Memory B cell (primary cell): ENCODE measurements at regions not wholly inside any gene's neighbourhood (a gene's known extent, or its start where the extent isn't known, plus 50 kb on each side); places are given as distances from the start of the nearest gene placed in this dataset.
"Not testable (repeated sequence)": the region's sequence is repeated elsewhere in the genome, so short reads cannot be mapped to it uniquely, and the experiment has no call there.

ENCODE experiments used
- ATAC-seq: fragments of 150-1000 bp; cut with Tn5 transposase; 2 replicates; pipeline ENCODE4 v1.10.0; 2021; ENCODE audit warnings: low read depth, mild to moderate bottlenecking, moderate library complexity
- DNase-seq, 2 donors: peaks; one replicate each; pipeline ENCODE4 v3.0.0; 2022; ENCODE audit warnings: low spot score in 2 of 2
- H3K27ac Mint-ChIP-seq: one replicate; pipeline ENCODE4 v1.8.0; 2022; ENCODE audit warnings: mild to moderate bottlenecking, moderate library complexity, mixed read lengths
- H3K27me3 Mint-ChIP-seq: one replicate; pipeline ENCODE4 v1.8.0; 2022; ENCODE audit warnings: mixed read lengths
- H3K36me3 Mint-ChIP-seq: one replicate; pipeline ENCODE4 v1.8.0; 2022; ENCODE audit warnings: mild to moderate bottlenecking, mixed read lengths
- H3K4me1 Mint-ChIP-seq: one replicate; pipeline ENCODE4 v1.8.0; 2022; ENCODE audit warnings: mixed read lengths
- H3K4me3 Mint-ChIP-seq: one replicate; pipeline ENCODE4 v1.8.0; 2022; ENCODE audit warnings: mild to moderate bottlenecking, moderate library complexity, mixed read lengths
- H3K9me3 Mint-ChIP-seq: one replicate; pipeline ENCODE4 v1.8.0; 2022; ENCODE audit warnings: mixed read lengths

DNA sequence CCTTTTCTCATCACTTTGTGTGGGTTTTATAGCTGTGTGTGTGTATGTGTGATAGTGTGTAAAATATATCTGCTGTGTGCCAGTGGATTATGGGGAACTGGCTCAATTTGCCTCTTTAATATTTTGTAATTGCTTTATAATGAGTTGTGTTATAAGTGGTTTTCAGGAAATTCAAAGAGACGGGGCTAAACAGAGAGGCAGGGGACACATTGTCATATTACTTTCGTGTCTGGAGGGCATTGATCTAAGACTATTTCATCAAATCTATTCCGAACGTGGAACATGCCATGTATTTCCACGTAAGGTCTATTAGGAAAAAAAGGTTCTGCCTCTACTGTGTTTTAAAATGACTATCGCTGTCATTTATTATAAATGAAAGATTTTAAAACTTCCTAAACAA lies 793.2 kb upstream of the TMEM132C start:
- ATAC-seq, result no peak
- H3K27me3 Mint-ChIP-seq, result no peaks in the 10 kb centered on the region
- no peaks in the 10 kb centered on the region for H3K36me3 Mint-ChIP-seq
- peaks cover 3% of the 10 kb centered on the region for H3K9me3 Mint-ChIP-seq
- no peak overlapping the region for H3K27ac Mint-ChIP-seq
- no peak for DNase-seq
- H3K4me1 Mint-ChIP-seq, result no peaks in the 10 kb centered on the region
- no peak overlapping the region for H3K4me3 Mint-ChIP-seq

DNA sequence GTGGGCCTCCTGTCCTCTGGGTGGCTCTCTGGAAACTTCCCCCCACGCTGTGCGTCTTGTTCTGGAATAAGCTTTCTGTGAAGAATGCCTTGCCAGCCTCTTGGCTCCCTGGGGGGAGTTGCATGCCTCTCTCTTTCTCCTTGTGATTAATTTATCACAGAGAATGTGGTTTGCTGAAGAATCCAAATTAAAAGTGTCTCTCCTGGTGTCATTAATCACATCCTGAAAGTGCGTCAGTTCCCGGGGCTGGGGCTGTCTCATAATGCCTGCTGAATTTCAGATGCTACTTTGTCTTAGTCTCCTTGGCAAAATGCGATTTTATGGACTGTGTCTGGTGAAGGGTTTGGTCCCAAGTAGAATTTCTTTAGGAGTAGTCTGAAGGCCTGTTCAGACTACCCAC lies 787.7 kb upstream of the TMEM132C start:
- H3K9me3 Mint-ChIP-seq, result peaks cover 3% of the 10 kb centered on the region
- ATAC-seq, result no peak
- no peak overlapping the region for H3K4me3 Mint-ChIP-seq
- H3K27ac Mint-ChIP-seq, result no peak overlapping the region
- no peaks in the 10 kb centered on the region for H3K36me3 Mint-ChIP-seq
- DNase-seq, result no peak
- H3K27me3 Mint-ChIP-seq, result no peaks in the 10 kb centered on the region
- no peaks in the 10 kb centered on the region for H3K4me1 Mint-ChIP-seq

DNA sequence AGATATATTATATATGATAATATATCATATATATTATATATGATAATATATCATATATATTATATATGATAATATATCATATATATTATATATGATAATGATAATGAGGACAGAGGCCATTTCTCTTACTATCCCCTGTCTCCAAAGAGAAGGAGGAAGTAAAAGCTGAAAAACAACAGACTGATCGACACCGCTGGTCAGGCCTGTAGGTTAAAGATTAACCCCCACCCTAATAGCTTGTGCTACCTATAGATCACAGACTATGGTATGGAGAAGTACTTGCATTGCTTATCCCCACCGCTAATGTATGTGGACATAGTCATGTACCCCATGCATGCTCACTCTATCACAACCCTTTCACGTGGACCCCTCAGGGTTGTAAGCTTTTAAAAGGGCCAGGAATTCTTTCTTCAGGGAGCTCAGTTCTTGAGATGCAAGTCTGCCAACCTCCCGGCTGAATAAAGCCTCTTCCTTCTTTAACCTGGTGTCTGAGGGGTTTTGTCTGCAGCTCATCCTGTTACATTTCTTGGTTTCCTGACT lies 786.1 kb upstream of the TMEM132C start:
- ATAC-seq, result no peak
- Mint-ChIP-seq H3K4me3 (no peak overlapping the region), H3K27ac (no peak overlapping the region), H3K36me3 (no peaks in the 10 kb centered on the region), H3K9me3 (peaks cover 2% of the 10 kb centered on the region), H3K27me3 (no peaks in the 10 kb centered on the region), H3K4me1 (no peaks in the 10 kb centered on the region)
- DNase-seq, result no peak

DNA sequence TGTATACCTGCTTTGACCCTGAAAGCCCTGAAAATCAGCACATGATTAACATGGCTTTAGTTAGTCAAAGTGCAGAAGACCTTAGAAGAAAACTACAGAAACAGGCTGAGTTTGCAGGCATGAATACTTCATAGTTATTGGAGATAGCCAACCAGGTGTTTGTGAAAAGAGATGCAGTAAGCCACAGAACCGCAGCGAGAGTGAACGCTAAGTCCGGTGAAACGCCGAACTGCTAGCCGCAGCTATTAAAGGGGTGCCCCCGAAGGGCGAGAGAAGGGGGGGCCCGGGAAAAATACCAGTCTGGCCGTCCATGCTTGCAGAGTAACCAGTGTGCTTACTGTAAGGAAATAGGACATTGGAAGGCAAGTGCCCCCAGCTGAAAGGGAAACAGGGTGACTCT lies 784.0 kb upstream of the TMEM132C start:
- no peaks in the 10 kb centered on the region for H3K27me3 Mint-ChIP-seq
- no peaks in the 10 kb centered on the region for H3K36me3 Mint-ChIP-seq
- no peak overlapping the region for H3K4me3 Mint-ChIP-seq
- DNase-seq (no peak), ATAC-seq (no peak)
- peaks cover 2% of the 10 kb centered on the region for H3K9me3 Mint-ChIP-seq
- no peak overlapping the region for H3K27ac Mint-ChIP-seq
- no peaks in the 10 kb centered on the region for H3K4me1 Mint-ChIP-seq

DNA sequence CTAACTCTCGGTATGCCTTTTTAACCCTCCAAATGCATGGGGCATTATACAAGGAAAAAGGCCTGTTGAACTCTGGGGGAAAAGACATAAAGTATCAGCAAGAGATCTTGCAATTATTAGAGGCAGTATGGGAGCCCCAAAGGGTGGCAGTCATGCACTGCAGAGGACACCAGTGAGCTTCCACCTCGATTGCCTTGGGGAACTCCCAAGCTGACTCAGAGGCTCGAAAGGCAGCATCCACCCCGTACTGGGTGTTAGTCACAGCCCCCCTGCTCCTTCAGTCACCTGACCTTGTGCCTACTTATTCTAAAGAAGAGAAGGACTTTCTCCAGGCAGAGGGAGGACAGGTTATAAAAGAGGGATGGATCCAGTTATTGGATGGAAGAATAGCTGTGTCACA lies 781.4 kb upstream of the TMEM132C start:
- Mint-ChIP-seq H3K4me1 (no peaks in the 10 kb centered on the region), H3K4me3 (no peak overlapping the region), H3K27me3 (no peaks in the 10 kb centered on the region), H3K36me3 (no peaks in the 10 kb centered on the region), H3K9me3 (peaks cover 4% of the 10 kb centered on the region), H3K27ac (no peak overlapping the region)
- DNase-seq (no peak), ATAC-seq (no peak)

DNA sequence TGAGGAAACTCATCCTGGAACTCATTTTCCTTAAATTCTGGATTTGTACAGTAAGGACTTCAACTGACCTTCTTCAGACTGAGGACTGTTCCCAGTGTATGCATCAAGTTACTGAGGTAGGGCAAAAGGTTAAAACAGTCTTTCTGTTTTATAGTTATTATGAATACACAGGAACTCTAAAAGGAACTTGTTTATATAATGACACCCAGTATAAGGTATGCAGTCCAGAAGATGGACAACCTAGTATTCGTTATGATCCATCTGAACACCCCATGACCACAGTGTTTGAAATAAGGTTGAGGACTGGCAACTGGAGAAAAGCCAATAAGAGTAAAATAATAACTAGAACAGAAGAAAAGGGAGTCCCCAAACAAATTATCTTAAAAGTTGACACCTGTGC lies 779.9 kb upstream of the TMEM132C start:
- no peaks in the 10 kb centered on the region for H3K27me3 Mint-ChIP-seq
- no peaks in the 10 kb centered on the region for H3K4me1 Mint-ChIP-seq
- no peak overlapping the region for H3K4me3 Mint-ChIP-seq
- DNase-seq (no peak), ATAC-seq (no peak)
- H3K36me3 Mint-ChIP-seq, result no peaks in the 10 kb centered on the region
- H3K27ac Mint-ChIP-seq, result no peak overlapping the region
- peaks cover 5% of the 10 kb centered on the region for H3K9me3 Mint-ChIP-seq

DNA sequence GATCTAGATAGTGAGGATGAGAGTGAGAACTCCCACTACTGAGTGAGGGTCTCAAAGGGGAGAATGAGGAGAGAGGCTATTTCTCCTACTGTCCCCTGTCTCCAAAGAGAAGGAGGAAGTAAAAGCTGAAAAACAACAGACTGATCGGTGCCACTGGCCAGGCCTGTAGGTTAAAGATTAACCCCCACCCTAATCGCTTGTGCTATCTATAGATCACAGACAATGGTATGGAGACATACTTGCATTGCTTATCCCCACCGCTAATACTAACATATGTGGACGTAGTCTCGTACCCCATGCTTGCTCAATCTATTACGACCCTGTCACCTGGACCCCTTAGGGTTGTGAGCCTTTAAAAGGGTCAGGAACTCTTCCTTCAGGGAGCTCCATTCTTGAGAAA lies 777.9 kb upstream of the TMEM132C start:
- Mint-ChIP-seq H3K4me1 (no peaks in the 10 kb centered on the region), H3K27me3 (no peaks in the 10 kb centered on the region), H3K27ac (no peak overlapping the region), H3K36me3 (no peaks in the 10 kb centered on the region), H3K4me3 (no peak overlapping the region), H3K9me3 (peaks cover 7% of the 10 kb centered on the region)
- DNase-seq, result no peak
- ATAC-seq, result no peak

DNA sequence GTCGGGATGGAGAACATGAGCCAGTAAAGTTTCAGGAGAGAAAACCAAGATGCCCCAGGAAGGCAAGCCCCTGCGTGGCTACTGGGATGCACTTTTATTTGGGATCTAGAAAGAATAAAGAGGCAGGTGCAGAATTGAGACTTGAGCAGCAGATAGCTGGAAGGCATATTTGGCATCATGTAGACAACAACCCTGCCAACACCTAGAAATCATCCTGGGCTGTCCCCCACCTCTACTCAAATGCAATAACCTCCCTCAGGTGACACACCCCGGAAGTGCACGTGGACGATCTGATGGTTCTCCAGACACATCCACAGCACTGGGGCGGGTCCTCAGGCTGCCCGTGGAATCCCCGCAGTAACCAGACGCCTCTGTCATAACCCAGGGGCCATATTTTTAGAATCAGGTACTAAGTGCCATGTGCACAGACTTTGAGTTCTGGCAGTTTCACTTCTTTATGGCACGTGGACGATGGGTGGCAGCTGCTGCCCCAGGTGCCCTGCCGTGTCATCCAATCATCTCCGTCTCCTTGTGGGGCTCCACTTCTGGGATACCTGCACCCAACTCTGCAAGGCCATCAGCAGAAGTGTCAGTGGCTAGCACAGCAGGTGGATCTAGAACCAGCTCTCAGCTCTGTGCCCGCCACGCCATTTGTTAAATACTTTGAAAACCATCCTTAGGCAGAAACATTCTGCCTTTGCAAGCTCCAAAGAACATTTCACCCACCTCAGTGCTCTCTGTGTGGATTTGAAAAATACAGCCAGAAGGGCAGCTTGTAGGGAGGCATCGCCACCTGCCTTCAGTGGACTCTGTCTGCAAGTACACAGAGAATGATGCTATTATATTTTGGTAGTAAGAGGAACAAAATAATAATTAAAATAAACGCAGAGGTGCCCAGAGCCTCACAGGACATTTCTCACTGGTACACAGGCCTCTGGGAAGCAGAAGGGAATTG lies 771.7 kb upstream of the TMEM132C start:
- no peaks in the 10 kb centered on the region for H3K27me3 Mint-ChIP-seq
- no peaks in the 10 kb centered on the region for H3K36me3 Mint-ChIP-seq
- ATAC-seq (no peak), DNase-seq (no peak)
- H3K27ac Mint-ChIP-seq, result no peak overlapping the region
- H3K9me3 Mint-ChIP-seq, result peaks cover 7% of the 10 kb centered on the region
- H3K4me1 Mint-ChIP-seq, result no peaks in the 10 kb centered on the region
- no peak overlapping the region for H3K4me3 Mint-ChIP-seq

DNA sequence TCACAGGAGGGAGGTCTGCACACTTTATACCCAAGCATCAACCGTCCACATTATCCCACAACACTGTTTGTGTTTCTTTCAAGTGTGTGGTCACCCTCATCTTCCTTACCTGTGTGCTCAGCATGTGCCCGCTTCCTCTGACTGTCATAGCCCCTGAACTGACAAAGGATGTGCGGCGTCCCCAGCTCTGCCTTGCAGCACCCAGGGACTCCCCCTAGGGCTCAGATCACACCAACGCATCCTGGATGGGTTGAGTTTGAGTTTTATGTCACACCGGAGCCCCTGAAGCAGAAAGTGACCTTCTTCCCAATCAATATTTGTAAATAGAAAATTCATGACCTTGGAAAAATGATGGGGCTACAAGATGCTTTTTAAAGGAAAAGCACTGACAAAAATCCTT lies 770.7 kb upstream of the TMEM132C start:
- Mint-ChIP-seq H3K27ac (no peak overlapping the region), H3K9me3 (peaks cover 5% of the 10 kb centered on the region), H3K4me3 (no peak overlapping the region), H3K4me1 (no peaks in the 10 kb centered on the region), H3K27me3 (no peaks in the 10 kb centered on the region), H3K36me3 (no peaks in the 10 kb centered on the region)
- DNase-seq (no peak), ATAC-seq (no peak)

DNA sequence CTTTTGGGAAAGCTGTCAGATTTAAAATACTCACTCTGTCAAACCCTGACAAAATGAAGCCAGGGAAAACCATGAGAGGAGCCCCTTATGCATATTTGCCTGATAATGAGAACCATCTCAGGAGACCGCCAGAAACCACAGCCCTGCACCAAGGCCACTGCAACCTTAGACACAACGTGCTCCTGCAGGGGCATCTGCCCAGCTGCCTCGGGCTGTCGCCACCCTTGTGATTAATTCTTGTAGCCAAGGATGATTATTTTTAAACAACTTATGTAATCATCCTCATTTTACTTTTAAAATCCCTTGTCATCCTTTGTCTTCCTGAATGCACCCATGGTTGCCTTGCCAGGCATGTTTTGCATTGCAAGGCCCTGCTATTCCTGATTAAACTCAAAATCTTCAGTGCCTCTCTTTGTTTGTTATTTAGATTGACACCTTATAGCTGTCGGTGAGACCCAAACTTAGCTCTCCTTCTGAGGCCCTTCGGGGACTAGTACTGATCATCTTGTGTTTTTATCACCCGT lies 766.4 kb upstream of the TMEM132C start:
- Mint-ChIP-seq H3K9me3 (peaks cover 4% of the 10 kb centered on the region), H3K27me3 (no peaks in the 10 kb centered on the region), H3K4me1 (no peaks in the 10 kb centered on the region), H3K36me3 (no peaks in the 10 kb centered on the region), H3K27ac (no peak overlapping the region), H3K4me3 (no peak overlapping the region)
- no peak for ATAC-seq
- DNase-seq, result no peak

DNA sequence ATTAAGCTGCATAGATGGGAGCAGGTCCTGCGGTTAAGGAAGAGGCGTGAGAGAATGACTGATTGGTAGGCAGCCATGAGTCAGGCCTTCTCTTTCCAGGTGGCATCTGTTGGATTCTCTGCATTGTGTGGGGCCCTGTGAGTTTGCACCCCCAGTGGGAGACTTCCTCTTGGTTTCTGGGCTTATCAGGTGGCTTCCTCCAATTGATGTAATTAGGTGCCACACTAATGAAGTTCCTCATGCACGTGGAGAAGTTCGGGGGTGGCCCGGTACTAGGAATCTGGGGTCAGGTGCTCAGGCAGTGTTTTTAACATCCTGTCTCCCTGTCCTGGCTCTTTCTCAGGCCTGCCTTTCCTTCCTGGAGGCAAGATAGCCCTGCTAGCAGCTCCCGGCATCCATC lies 765.1 kb upstream of the TMEM132C start:
- Mint-ChIP-seq H3K4me3 (no peak overlapping the region), H3K4me1 (no peaks in the 10 kb centered on the region), H3K9me3 (peaks cover 4% of the 10 kb centered on the region), H3K36me3 (no peaks in the 10 kb centered on the region), H3K27ac (no peak overlapping the region), H3K27me3 (no peaks in the 10 kb centered on the region)
- no peak for DNase-seq
- ATAC-seq, result no peak

DNA sequence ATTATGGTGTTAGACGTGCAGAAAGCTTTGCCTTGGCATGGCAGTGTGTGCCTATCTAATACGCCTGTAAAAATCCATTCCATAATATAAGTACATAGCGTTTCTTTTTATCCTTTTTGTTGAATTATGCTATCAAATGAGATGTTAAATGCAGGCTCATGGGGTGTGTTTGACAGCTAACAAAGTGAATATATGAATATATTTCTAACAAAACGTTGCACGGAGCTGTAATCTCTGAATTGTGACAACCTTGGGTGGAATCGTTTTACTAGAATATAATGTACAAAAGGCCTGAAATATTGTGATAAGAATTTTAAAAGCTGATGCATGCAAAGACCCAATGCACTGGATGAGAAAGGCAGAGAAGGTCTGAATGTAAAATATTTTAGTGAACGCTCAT lies 763.7 kb upstream of the TMEM132C start:
- Mint-ChIP-seq H3K27me3 (no peaks in the 10 kb centered on the region), H3K36me3 (no peaks in the 10 kb centered on the region), H3K9me3 (peaks cover 4% of the 10 kb centered on the region), H3K4me1 (no peaks in the 10 kb centered on the region), H3K27ac (no peak overlapping the region), H3K4me3 (no peak overlapping the region)
- no peak for DNase-seq
- ATAC-seq, result no peak

DNA sequence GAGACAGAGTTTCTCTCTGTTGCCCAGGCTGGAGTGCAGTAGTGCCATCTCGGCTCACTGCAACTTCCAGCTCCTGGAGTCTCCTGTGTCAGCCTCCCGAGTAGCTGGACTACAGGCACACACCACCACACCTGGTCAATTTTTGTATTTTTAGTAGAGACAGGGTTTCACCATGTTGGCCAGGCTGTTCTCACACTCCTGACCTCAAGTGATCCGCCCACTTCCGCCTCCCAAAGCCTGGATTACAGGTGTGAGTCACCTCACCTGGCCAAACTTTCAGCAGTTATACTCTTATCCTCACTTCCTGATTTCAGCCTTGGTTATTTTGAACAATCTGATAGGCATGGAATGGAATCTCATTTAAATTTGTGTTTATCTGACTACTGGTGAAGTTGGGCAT lies 763.0 kb upstream of the TMEM132C start:
- DNase-seq, H3K4me1 Mint-ChIP-seq, H3K27ac Mint-ChIP-seq, H3K4me3 Mint-ChIP-seq, H3K36me3 Mint-ChIP-seq, H3K9me3 Mint-ChIP-seq, ATAC-seq, H3K27me3 Mint-ChIP-seq: not testable (repeated sequence)

DNA sequence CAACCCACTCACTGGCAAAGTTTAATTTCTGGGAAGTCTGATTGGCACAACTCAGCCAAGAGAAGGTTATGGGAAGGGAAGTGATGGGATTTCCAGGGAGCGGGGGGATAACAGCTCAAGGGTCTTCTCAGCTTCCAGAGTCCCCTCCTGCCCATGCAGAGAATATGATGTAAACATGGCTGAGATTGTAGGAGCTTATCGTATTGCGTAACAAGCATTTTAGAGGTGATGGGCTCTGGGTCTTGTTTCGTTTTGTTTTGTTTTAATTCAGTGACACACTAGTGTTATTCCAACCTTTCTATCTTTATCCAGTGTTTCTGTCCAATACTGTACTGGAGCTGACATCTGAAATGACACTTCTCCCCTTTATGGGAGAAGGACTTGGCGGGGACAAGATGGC lies 762.1 kb upstream of the TMEM132C start:
- ATAC-seq, result no peak
- no peaks in the 10 kb centered on the region for H3K27me3 Mint-ChIP-seq
- H3K27ac Mint-ChIP-seq, result no peak overlapping the region
- H3K4me1 Mint-ChIP-seq, result no peaks in the 10 kb centered on the region
- H3K4me3 Mint-ChIP-seq, result no peak overlapping the region
- DNase-seq, result no peak
- H3K9me3 Mint-ChIP-seq, result peaks cover 4% of the 10 kb centered on the region
- H3K36me3 Mint-ChIP-seq, result no peaks in the 10 kb centered on the region

DNA sequence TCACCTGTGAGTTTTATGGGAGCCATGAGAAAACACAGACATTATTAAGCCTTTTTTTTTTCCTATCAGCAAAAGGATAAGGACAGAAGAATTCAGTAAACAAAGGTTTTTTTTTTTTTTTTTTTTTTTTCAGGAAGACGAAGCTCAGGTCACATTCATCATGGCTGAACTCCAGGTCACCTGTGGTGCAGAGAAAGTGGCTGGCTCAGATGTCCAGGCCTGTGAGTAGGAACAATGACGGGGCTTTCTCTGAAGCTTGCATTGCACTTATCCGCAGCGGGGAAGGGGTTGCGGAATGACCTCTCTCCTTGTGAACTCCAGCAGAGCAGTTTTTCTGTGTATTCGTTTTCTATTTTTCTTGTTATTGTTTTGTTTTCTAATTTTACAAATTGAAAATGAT lies 759.6 kb upstream of the TMEM132C start:
- Mint-ChIP-seq H3K4me1 (no peaks in the 10 kb centered on the region), H3K27ac (no peak overlapping the region), H3K9me3 (peaks cover 3% of the 10 kb centered on the region), H3K4me3 (no peak overlapping the region), H3K27me3 (no peaks in the 10 kb centered on the region), H3K36me3 (no peaks in the 10 kb centered on the region)
- no peak for DNase-seq
- ATAC-seq, result no peak
